ENCODE measurements at regions not wholly inside any gene's neighbourhood (a gene's known extent, or its start where the extent isn't known, plus 50 kb on each side); places are given as distances from the start of the nearest gene placed in this dataset.
"Not testable (repeated sequence)": the region's sequence is repeated elsewhere in the genome, so short reads cannot be mapped to it uniquely, and the experiment has no call there.

GRCh38 chr4:115965588-115965987, 852.2 kb upstream of the NDST4 start:
- H3K9me3 ChIP-seq: no peaks in the 10 kb centered on the region
- H3K4me1 Mint-ChIP-seq (ENCODE audit: low read depth, unreplicated experiment): no peaks in the 10 kb centered on the region
- H3K27me3 ChIP-seq (replicated peaks; ENCODE audit: control insufficient read depth, insufficient read depth, low read length): no peaks in the 10 kb centered on the region
- no peaks in the 10 kb centered on the region for H3K36me3 Mint-ChIP-seq (ENCODE audit: insufficient read depth, unreplicated experiment)
- DNase-seq: no peak
- intact Hi-C loops (cut with micrococcal nuclease; ENCODE audit: unreplicated experiment): no loop called here
- H3K36me3 ChIP-seq (ENCODE audit: control insufficient read depth, insufficient read depth, low read length): no peaks in the 10 kb centered on the region
- ChIA-PET POLR2A (no interaction called here), CTCF (no interaction called here)
- H3K9me3 Mint-ChIP-seq (ENCODE audit: unreplicated experiment): no peaks in the 10 kb centered on the region
- no peak overlapping the region for H3K27ac Mint-ChIP-seq (ENCODE audit: unreplicated experiment)
- TF ChIP-seq CTCF (IDR thresholded peaks at IDR 0.05; ENCODE audit: insufficient read depth in 1 of 2, low read depth in 1 of 2, low read length in 1 of 2, severe bottlenecking in 1 of 2, unreplicated experiment in 1 of 2): no peak
- H3K27me3 Mint-ChIP-seq (ENCODE audit: insufficient read depth, unreplicated experiment): no peaks in the 10 kb centered on the region
- no TSS peak for BruUV-seq (replicated peaks)
- H3K4me3 Mint-ChIP-seq (ENCODE audit: unreplicated experiment): no peak overlapping the region
- no peaks in the 10 kb centered on the region for H3K4me1 ChIP-seq
- no peak overlapping the region for H3K4me3 ChIP-seq (ENCODE audit: low read depth, low read length)

GRCh38 chr4:115956054-115956796, 842.8 kb upstream of the NDST4 start:
- H3K27me3 Mint-ChIP-seq (ENCODE audit: insufficient read depth, unreplicated experiment); intact Hi-C loops (cut with micrococcal nuclease; ENCODE audit: unreplicated experiment); CTCF ChIA-PET; H3K4me1 ChIP-seq; H3K4me3 Mint-ChIP-seq (ENCODE audit: unreplicated experiment); H3K36me3 Mint-ChIP-seq (ENCODE audit: insufficient read depth, unreplicated experiment); DNase-seq; H3K4me3 ChIP-seq (ENCODE audit: low read depth, low read length); H3K36me3 ChIP-seq (ENCODE audit: control insufficient read depth, insufficient read depth, low read length); H3K27ac Mint-ChIP-seq (ENCODE audit: unreplicated experiment); BruUV-seq (replicated peaks); H3K27me3 ChIP-seq (replicated peaks; ENCODE audit: control insufficient read depth, insufficient read depth, low read length); H3K4me1 Mint-ChIP-seq (ENCODE audit: low read depth, unreplicated experiment); POLR2A ChIA-PET; H3K9me3 Mint-ChIP-seq (ENCODE audit: unreplicated experiment); H3K9me3 ChIP-seq: not testable (repeated sequence)

GRCh38 chr4:115950806-115951205, 837.4 kb upstream of the NDST4 start:
- no peaks in the 10 kb centered on the region for H3K4me1 Mint-ChIP-seq (ENCODE audit: low read depth, unreplicated experiment)
- intact Hi-C loops (cut with micrococcal nuclease; ENCODE audit: unreplicated experiment): no loop called here
- H3K4me3 Mint-ChIP-seq (ENCODE audit: unreplicated experiment): no peak overlapping the region
- no peak for DNase-seq
- no peaks in the 10 kb centered on the region for H3K27me3 Mint-ChIP-seq (ENCODE audit: insufficient read depth, unreplicated experiment)
- H3K9me3 Mint-ChIP-seq (ENCODE audit: unreplicated experiment): no peaks in the 10 kb centered on the region
- Histone ChIP-seq H3K9me3 (no peaks in the 10 kb centered on the region), H3K4me3 (ENCODE audit: low read depth, low read length) (no peak overlapping the region), H3K4me1 (no peaks in the 10 kb centered on the region), H3K36me3 (ENCODE audit: control insufficient read depth, insufficient read depth, low read length) (no peaks in the 10 kb centered on the region), H3K27me3 (replicated peaks; ENCODE audit: control insufficient read depth, insufficient read depth, low read length) (no peaks in the 10 kb centered on the region)
- BruUV-seq (replicated peaks): no TSS peak
- no peaks in the 10 kb centered on the region for H3K36me3 Mint-ChIP-seq (ENCODE audit: insufficient read depth, unreplicated experiment)
- ChIA-PET POLR2A (no interaction called here), CTCF (no interaction called here)
- no peak for TF ChIP-seq CTCF (IDR thresholded peaks at IDR 0.05; ENCODE audit: insufficient read depth in 1 of 2, low read depth in 1 of 2, low read length in 1 of 2, severe bottlenecking in 1 of 2, unreplicated experiment in 1 of 2)
- no peak overlapping the region for H3K27ac Mint-ChIP-seq (ENCODE audit: unreplicated experiment)

- CTCF ChIA-PET; H3K27me3 ChIP-seq (replicated peaks; ENCODE audit: control insufficient read depth, insufficient read depth, low read length); H3K4me1 Mint-ChIP-seq (ENCODE audit: low read depth, unreplicated experiment); BruUV-seq (replicated peaks); H3K4me1 ChIP-seq; H3K9me3 Mint-ChIP-seq (ENCODE audit: unreplicated experiment); H3K9me3 ChIP-seq; H3K36me3 Mint-ChIP-seq (ENCODE audit: insufficient read depth, unreplicated experiment); H3K4me3 ChIP-seq (ENCODE audit: low read depth, low read length); POLR2A ChIA-PET; H3K27ac Mint-ChIP-seq (ENCODE audit: unreplicated experiment); H3K27me3 Mint-ChIP-seq (ENCODE audit: insufficient read depth, unreplicated experiment); intact Hi-C loops (cut with micrococcal nuclease; ENCODE audit: unreplicated experiment); H3K4me3 Mint-ChIP-seq (ENCODE audit: unreplicated experiment); H3K36me3 ChIP-seq (ENCODE audit: control insufficient read depth, insufficient read depth, low read length); DNase-seq: not testable (repeated sequence)
Measured at GRCh38 chr4:115949974-115950743, 836.7 kb upstream of the NDST4 start.
